ENCODE measurements at regions not wholly inside any gene's neighbourhood (a gene's known extent, or its start where the extent isn't known, plus 50 kb on each side); places are given as distances from the start of the nearest gene placed in this dataset.

DNA sequence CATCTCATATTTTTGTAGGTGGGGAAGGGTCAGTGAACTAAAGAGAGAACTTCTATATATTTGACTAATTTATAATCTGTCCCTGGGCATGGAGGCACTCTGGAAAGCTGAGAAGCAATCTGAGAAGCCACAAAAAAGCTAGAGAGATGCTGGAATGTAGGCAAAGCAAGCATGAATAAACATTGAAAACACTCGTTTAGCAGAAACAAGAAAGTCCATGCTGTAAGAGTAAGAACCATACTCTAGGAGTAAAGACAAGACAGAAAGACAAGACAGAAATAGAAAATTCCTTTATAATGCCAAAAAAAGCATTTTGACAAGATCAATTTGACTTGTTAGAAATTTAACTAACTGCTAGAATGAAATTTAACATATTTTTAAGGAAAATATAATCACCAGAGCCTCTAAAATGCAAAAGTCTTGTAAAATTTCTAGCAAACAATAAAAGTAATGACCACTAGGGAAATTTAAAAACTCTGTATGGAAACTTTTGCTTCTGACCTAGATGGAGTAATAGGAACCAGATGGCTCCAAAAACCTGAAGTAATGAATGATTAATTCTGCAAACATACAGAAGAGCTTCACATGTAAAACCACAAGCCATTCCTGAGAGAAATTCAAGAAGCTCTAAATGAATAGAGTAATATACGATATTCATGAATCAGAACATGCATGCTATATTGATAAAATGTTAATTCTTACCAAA is 625.7 kb upstream of the PTCHD4 start:
- TF ChIP-seq, protein P1, sequence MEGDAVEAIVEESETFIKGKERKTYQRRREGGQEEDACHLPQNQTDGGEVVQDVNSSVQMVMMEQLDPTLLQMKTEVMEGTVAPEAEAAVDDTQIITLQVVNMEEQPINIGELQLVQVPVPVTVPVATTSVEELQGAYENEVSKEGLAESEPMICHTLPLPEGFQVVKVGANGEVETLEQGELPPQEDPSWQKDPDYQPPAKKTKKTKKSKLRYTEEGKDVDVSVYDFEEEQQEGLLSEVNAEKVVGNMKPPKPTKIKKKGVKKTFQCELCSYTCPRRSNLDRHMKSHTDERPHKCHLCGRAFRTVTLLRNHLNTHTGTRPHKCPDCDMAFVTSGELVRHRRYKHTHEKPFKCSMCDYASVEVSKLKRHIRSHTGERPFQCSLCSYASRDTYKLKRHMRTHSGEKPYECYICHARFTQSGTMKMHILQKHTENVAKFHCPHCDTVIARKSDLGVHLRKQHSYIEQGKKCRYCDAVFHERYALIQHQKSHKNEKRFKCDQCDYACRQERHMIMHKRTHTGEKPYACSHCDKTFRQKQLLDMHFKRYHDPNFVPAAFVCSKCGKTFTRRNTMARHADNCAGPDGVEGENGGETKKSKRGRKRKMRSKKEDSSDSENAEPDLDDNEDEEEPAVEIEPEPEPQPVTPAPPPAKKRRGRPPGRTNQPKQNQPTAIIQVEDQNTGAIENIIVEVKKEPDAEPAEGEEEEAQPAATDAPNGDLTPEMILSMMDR (conservative IDR thresholded peaks at IDR 0.05): no peak
- TF ChIP-seq ZFX (IDR thresholded peaks at IDR 0.05): no peak

All from C4-2B (cell line).